NAMALWA (cell line): ENCODE measurements at regions not wholly inside any gene's neighbourhood (a gene's known extent, or its start where the extent isn't known, plus 50 kb on each side); places are given as distances from the start of the nearest gene placed in this dataset.
"Not testable (repeated sequence)": the region's sequence is repeated elsewhere in the genome, so short reads cannot be mapped to it uniquely, and the experiment has no call there.

Experiments
- DNase-seq: peaks from one replicate; pipeline ENCODE4 v3.0.0-alpha.2; 2015; ENCODE audit warnings: low spot score

- not testable (repeated sequence) for DNase-seq
Observed at GRCh38 chr2:242111954-242112353, 242.4 kb downstream of the RTP5 start.

DNA sequence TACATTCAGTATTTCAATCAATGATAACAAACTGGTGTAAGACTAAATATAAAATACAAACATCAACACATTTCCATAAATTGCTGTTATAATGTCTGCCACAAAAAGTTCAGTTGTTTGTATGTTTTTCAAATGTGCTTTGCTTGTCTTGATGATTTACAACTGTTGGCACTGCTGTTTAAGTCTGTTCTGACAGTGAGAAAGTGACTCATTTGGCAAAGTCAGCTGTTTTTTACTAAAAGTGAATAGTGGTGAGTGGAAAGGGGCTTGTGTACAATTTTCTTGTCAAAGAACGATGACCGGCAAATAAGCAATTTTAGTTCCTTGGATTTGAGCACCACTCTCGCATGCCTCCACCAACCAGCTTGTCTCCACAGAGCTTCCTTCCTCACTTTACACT lies 244.0 kb downstream of the RTP5 start:
- not testable (repeated sequence) for DNase-seq

DNA sequence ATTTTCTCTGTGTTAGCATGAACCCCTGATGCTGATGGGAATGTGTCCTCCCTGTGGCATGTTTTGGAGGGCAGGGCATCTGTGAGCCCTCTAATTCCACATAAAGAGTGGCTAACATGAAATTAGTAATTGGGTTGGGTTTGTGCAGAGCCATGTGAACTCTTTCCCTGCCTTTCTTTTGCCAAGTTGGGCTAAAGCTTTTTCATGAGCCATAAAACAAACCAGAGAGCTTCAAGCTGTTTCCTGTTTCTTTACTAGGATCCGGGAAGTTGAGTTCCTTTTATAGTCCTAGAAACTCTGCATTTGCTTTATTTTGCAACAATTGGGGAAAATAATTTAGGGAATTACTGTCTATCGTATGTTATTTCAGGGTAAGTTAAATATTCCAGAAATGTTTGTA lies 247.1 kb downstream of the RTP5 start:
- DNase-seq = not testable (repeated sequence)

DNA sequence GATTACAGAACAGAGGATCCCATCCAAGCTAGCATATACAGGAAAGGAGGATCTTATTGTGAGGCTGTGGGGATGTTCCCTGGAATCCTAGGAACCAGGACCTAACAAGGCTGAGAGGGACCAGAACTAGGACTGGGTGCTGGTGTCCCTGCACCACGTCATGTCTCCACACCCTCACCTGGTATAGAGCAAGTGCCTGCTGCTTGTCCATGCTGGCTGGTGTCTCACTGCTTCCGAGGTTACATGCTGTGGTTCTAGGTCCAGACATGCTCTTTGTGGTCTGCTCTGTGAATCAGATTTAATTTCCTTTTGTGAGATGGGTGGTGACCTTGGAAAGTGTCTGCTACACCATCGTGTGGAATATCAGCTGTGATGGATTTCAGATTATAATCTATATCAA lies 247.8 kb downstream of the RTP5 start:
- not testable (repeated sequence) for DNase-seq

- DNase-seq = not testable (repeated sequence)
Observed at GRCh38 chr2:242119682-242120081, 250.2 kb downstream of the RTP5 start.

- DNase-seq = not testable (repeated sequence)
Observed at GRCh38 chr2:242130682-242131081, 261.2 kb downstream of the RTP5 start.

DNA sequence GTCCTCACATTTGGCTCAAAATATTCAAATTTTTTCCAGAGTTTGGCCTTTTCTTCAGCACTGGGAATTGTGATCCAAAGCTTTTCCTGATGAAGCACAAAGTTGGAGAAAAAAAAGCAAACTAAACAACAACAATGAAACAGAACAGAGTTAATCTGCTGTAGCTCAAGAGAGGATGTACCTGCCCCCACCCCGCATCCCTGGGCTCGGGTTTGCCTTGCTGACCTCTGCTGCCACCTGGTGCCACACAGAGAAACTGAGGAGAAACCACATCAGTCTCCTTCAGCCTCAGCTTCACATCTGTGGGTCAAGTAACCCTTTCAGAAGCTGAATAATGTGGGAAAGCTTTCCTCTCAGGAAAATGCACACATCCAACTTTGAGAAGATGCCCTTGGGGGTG lies 290.4 kb downstream of the RTP5 start:
- DNase-seq = not testable (repeated sequence)

DNA sequence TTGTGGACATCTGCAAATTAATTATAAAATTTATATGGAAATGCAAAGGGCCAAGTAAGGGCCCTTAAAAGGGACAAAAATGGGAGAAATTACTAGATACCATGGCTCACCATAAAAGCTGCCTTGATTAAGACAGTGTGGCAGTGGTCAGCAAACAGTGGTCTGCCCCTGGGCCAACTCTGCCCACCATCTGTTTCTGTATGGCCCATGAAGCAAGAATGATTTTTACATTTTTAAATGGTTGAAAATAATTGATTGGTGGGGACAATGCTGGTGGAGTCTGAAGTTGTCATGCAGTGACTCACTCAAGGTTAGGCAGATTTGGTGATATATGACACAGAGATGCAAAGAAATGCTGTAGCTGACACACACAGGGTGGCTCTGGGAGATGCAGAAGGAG lies 295.6 kb downstream of the RTP5 start:
- not testable (repeated sequence) for DNase-seq

GRCh38 chr2:242171290-242171689 lies 301.8 kb downstream of the RTP5 start:
- DNase-seq = not testable (repeated sequence)
